Activated CD8-positive, alpha-beta memory T cell treated with anti-CD3 and anti-CD28 coated beads, Interleukin-2, amount 10 ng/mL, durations not matched to agents 7 days and 5 days (primary cell): ENCODE measurements at regions not wholly inside any gene's neighbourhood (a gene's known extent, or its start where the extent isn't known, plus 50 kb on each side); places are given as distances from the start of the nearest gene placed in this dataset.

Source experiments
- ATAC-seq: fragments of 150-1000 bp; cut with Tn5 transposase; one replicate; pipeline ENCODE4 v1.10.0; 2021; ENCODE audit warnings: moderate library complexity
- CTCF ChIA-PET: fragments of 350-600 bp; sonication (Branson Sonifier 250); formaldehyde crosslinking; loops from one replicate; lab custom pipeline; 2021; ENCODE audit warnings: antibody characterized with exemption; lab: Charles Lee
- DNase-seq: peaks from one replicate; pipeline ENCODE4 v3.0.0-alpha.2; 2020
- H3K27ac Mint-ChIP-seq: one replicate; pipeline ENCODE4 v1.8.0; 2021; ENCODE audit warnings: mild to moderate bottlenecking, mixed read lengths
- H3K27me3 Mint-ChIP-seq: one replicate; pipeline ENCODE4 v1.8.0; 2021; ENCODE audit warnings: mixed read lengths
- H3K36me3 Mint-ChIP-seq: one replicate; pipeline ENCODE4 v1.8.0; 2021; ENCODE audit warnings: mild to moderate bottlenecking, mixed read lengths
- H3K4me1 Mint-ChIP-seq: one replicate; pipeline ENCODE4 v1.8.0; 2021; ENCODE audit warnings: mixed read lengths
- H3K4me3 Mint-ChIP-seq: one replicate; pipeline ENCODE4 v1.8.0; 2021; ENCODE audit warnings: mild to moderate bottlenecking, moderate library complexity, mixed read lengths
- H3K9me3 Mint-ChIP-seq: one replicate; pipeline ENCODE4 v1.8.0; 2022; ENCODE audit warnings: low read depth, mixed read lengths

DNA sequence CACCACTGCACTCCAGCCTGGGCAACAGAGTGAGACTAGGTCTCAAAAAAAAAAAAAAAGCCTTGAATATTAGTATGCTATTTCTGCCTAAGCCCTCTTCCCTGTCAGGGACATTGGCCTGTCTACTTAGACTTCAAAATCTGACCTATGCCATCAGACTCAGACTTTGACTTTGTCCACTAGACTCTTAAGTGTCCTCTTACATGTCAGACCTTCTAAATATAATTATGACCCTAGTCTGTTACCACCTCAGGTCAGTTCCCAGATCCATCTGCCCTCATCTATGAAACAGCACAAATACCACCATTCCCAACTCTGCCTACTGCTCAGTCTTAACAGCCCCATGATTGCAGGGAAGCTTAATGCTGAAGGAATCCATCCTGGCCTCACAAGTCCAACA is 244.6 kb downstream of the ZEB2 start:
- Mint-ChIP-seq H3K9me3 (no peaks in the 10 kb centered on the region), H3K4me3 (no peak overlapping the region), H3K27me3 (no peaks in the 10 kb centered on the region), H3K27ac (no peak overlapping the region), H3K4me1 (peaks cover 39% of the 10 kb centered on the region), H3K36me3 (peaks cover 17% of the 10 kb centered on the region)
- ATAC-seq, result no peak
- DNase-seq, result no peak
- CTCF ChIA-PET, result no interaction called here

DNA sequence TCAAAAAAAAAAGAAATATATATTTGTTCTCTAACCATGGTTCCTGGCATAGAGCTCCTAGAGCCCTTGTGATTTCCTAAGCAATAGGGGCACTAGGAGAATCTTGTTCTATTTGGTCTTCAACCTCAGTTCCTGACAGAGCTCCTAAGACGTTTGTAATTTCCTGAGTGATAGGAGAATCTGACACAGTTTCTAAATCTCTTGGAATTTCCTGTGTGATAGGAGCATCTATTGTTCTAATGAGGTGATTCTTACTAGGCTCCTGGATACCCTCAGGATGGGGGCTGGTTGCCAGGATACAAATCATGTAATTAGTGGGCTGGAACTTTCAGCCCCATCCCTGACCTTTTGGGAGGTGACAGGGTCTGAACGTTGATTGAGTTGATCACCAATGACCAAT is 245.8 kb downstream of the ZEB2 start:
- H3K27me3 Mint-ChIP-seq, result no peaks in the 10 kb centered on the region
- no peak overlapping the region for H3K27ac Mint-ChIP-seq
- peaks cover 27% of the 10 kb centered on the region for H3K4me1 Mint-ChIP-seq
- ATAC-seq (no peak), DNase-seq (no peak)
- CTCF ChIA-PET, result interaction anchor here (0.6 kb wide), 1 partner anchor 34 kb away, joined by 3 read pairs; no protein-coding TSS in a partner anchor
- no peak overlapping the region for H3K4me3 Mint-ChIP-seq
- H3K9me3 Mint-ChIP-seq, result no peaks in the 10 kb centered on the region
- peaks cover 23% of the 10 kb centered on the region for H3K36me3 Mint-ChIP-seq

DNA sequence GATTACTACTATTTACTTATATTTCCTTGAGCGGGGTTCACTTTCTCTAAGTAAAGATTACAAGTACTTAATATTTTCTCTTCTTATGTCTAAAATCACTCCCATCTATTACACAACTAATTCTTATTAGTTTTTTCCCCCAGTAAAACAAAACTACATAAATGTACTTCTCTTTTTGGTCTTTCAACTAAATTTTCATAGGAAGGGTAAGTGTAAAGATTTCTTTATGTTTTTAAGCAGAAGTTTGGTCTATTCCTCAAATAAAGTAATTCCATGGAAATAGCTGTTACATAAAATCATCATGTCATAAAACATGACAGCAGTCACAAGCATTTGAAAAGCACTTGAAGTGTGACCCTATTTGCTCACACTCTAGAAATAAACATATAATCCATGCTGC is 249.0 kb downstream of the ZEB2 start:
- H3K4me3 Mint-ChIP-seq, result no peak overlapping the region
- no peak for ATAC-seq
- H3K27me3 Mint-ChIP-seq, result no peaks in the 10 kb centered on the region
- H3K27ac Mint-ChIP-seq, result no peak overlapping the region
- no peak for DNase-seq
- no peaks in the 10 kb centered on the region for H3K9me3 Mint-ChIP-seq
- peaks cover 28% of the 10 kb centered on the region for H3K36me3 Mint-ChIP-seq
- CTCF ChIA-PET, result no interaction called here
- H3K4me1 Mint-ChIP-seq, result peaks cover 29% of the 10 kb centered on the region

DNA sequence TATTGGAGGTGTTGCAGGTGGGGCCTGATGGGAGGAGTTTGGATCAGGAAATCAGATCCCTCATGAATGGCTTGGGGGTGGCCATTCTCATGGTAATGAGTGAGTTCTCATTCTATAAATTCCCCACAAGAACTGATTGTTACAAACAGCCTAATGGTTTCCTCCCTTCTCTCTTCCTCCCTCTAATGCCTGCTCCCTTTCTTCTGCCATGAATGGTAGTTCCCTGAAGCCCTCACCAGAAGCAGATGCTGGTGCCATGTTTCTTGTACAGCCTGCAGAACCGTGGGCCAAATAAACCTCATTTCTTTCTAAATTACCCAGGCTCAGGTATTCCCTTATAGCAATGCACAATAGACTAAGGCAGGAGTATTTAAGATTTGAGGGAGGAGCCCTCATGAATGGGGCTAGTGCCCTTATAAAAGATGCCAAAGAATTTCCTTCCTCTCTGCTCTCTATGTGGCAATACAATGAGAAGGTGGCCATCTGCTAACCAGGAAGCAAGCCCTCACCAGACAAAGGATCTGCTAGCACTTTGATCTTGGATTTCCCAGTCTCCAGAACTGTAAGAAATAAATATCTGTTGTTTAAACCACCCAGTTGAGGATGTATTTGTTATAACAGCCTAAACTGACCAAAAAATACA is 251.8 kb downstream of the ZEB2 start:
- Mint-ChIP-seq H3K4me1 (peaks cover 32% of the 10 kb centered on the region), H3K27me3 (no peaks in the 10 kb centered on the region), H3K36me3 (peaks cover 31% of the 10 kb centered on the region), H3K9me3 (peaks cover 2% of the 10 kb centered on the region), H3K4me3 (no peak overlapping the region), H3K27ac (no peak overlapping the region)
- ATAC-seq, result no peak
- no peak for DNase-seq
- CTCF ChIA-PET, result no interaction called here

DNA sequence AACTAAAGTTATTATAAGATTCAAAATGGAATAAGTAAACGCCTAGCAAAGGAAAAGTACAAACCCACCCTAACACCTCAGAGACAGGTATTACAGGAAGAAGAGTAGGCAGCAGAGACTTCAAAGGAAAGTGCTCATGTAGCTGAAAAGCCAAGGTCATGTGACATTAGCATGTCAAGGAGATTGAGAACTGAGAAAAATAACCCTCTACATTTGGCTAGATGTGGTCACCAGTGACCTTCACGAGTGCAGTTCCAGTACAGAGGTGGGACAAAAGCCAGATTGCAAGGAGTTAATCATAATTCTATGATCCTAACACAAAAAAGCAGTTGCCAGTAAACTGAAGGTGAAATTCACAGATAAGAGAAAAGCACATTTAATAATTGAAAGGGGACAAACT is 252.7 kb downstream of the ZEB2 start:
- peaks cover 2% of the 10 kb centered on the region for H3K9me3 Mint-ChIP-seq
- peaks cover 29% of the 10 kb centered on the region for H3K4me1 Mint-ChIP-seq
- H3K36me3 Mint-ChIP-seq, result peaks cover 27% of the 10 kb centered on the region
- peak overlapping the region; percentile 19 for H3K27ac Mint-ChIP-seq
- DNase-seq, result no peak
- ATAC-seq, result peak; percentile 39
- CTCF ChIA-PET, result no interaction called here
- H3K4me3 Mint-ChIP-seq, result no peak overlapping the region
- no peaks in the 10 kb centered on the region for H3K27me3 Mint-ChIP-seq

DNA sequence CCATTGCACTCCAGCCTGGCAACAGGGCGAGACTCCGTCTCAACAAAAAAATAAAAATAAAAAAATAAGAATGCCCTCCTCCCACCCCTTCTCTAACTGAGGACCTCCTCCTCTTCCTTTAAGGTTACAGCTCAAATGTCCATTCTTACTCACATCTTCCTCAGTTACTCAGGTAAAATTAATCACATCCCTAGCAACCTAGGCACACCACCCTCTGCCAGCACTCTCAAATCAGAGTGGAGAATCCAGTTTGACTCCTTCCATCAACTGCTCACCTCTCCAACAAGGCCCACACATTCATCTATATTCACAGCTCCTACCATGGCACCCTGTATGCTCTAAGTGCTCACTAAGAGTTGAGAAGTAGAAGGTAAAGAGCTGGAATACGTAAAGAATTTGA is 254.3 kb downstream of the ZEB2 start:
- Mint-ChIP-seq H3K4me3 (no peak overlapping the region), H3K4me1 (peaks cover 37% of the 10 kb centered on the region), H3K27me3 (no peaks in the 10 kb centered on the region), H3K27ac (peak overlapping the region; percentile 30), H3K36me3 (peaks cover 33% of the 10 kb centered on the region), H3K9me3 (peaks cover 2% of the 10 kb centered on the region)
- ATAC-seq (no peak), DNase-seq (no peak)
- CTCF ChIA-PET, result interaction anchor here (0.7 to 1.1 kb wide), 2 partner anchors 9 to 12 kb away, joined by 3 read pairs; no protein-coding TSS in a partner anchor

DNA sequence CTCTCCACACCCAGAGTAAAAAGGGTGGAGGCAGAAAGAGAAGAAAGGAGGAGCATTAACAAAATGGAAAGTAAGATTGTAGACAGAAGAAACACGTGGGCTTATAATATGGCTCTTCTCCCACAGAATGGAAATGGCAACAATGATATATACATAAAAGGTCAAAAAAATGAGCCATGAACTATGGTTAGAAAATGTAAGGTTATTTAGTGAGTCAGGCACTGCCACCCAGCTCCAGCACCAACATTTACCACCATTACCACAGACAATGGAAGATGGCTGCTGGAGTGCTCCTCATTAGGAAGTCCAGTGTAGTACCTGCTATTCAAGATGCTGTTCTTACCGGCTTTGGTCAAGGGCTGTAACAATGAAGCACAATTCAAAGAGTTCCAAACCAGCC is 258.0 kb downstream of the ZEB2 start:
- H3K4me1 Mint-ChIP-seq, result peaks cover 48% of the 10 kb centered on the region
- peaks cover 44% of the 10 kb centered on the region for H3K36me3 Mint-ChIP-seq
- peak overlapping the region; percentile 39 for H3K27ac Mint-ChIP-seq
- peak; percentile 52 for ATAC-seq
- H3K9me3 Mint-ChIP-seq, result peaks cover 19% of the 10 kb centered on the region
- DNase-seq, result no peak
- H3K4me3 Mint-ChIP-seq, result no peak overlapping the region
- CTCF ChIA-PET, result interaction anchor here (1.4 kb wide), 1 partner anchor 20 kb away, joined by 3 read pairs; no protein-coding TSS in a partner anchor
- H3K27me3 Mint-ChIP-seq, result no peaks in the 10 kb centered on the region

DNA sequence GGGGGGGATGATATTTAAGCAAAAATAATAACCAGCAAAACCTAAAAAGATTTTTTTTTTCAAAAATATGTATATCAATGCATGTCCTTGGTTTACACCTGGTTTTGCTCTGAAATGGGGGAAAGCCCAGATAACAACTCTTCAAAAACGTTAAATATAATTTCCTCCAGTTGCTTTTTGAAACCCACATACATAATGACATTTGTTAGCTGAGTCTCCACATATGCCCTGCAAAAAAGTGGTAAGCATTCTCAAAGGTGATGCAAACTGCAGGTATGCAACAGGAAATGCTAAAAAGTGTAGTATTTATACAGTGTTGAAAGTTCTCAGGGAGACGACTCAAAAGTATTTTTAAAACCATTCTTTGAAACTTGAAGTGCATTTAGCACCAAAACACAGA is 258.6 kb downstream of the ZEB2 start:
- Mint-ChIP-seq H3K27ac (peak overlapping the region; percentile 79), H3K4me3 (peak overlapping the region; percentile 51), H3K36me3 (peaks cover 49% of the 10 kb centered on the region), H3K4me1 (peaks cover 46% of the 10 kb centered on the region), H3K9me3 (peaks cover 22% of the 10 kb centered on the region), H3K27me3 (no peaks in the 10 kb centered on the region)
- ATAC-seq, result no peak
- CTCF ChIA-PET, result interaction anchor here (1.4 kb wide), 1 partner anchor 19 kb away, joined by 3 read pairs; no protein-coding TSS in a partner anchor
- DNase-seq, result no peak

DNA sequence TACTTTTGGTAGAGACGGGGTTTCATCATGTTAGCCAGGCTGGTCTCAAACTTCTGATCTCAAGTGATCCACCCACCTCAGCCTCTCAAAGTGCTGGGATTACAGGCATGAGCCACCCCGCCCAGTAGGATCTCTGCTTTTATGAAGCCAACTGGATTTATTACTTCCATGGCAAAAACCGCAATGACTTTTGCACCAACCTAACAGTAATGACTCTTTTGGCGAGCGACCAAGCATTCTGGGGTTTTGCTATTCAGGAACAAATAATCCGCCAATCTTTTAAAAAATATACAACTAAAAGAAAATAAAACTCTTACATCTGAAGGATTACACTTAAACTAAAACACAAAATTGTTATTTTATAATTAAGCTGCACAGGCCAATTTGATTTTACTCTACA is 260.6 kb downstream of the ZEB2 start:
- CTCF ChIA-PET, result no interaction called here
- DNase-seq, result no peak
- no peak for ATAC-seq
- peaks cover 59% of the 10 kb centered on the region for H3K36me3 Mint-ChIP-seq
- H3K4me1 Mint-ChIP-seq, result peaks cover 50% of the 10 kb centered on the region
- peak overlapping the region; percentile 19 for H3K27ac Mint-ChIP-seq
- no peak overlapping the region for H3K4me3 Mint-ChIP-seq
- H3K9me3 Mint-ChIP-seq, result peaks cover 33% of the 10 kb centered on the region
- no peaks in the 10 kb centered on the region for H3K27me3 Mint-ChIP-seq

DNA sequence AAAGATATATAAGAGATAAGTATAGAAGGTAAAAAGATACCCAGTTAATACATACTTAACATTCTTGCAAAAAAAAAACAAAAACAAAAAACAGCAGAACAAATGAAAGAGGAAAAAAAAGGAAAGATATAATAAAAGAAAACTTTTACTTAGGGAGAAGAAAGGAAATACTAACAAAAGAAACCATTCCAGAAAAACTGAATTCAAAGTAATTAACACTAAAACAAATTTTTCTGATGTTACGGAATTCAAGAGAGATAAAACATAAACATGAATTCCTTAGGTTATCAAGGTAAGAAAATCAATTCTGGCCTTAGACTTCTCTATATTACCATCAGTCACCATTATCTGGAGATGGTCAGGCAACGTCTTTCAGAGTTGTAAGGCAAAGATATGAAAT is 261.8 kb downstream of the ZEB2 start:
- Mint-ChIP-seq H3K4me3 (no peak overlapping the region), H3K27me3 (no peaks in the 10 kb centered on the region), H3K36me3 (peaks cover 66% of the 10 kb centered on the region), H3K4me1 (peaks cover 50% of the 10 kb centered on the region), H3K27ac (no peak overlapping the region), H3K9me3 (peaks cover 38% of the 10 kb centered on the region)
- no peak for ATAC-seq
- DNase-seq, result no peak
- CTCF ChIA-PET, result interaction anchor here (0.7 to 1.4 kb wide), 3 partner anchors 9 to 74 kb away, joined by 3 to 4 read pairs (median 3); no protein-coding TSS in a partner anchor

DNA sequence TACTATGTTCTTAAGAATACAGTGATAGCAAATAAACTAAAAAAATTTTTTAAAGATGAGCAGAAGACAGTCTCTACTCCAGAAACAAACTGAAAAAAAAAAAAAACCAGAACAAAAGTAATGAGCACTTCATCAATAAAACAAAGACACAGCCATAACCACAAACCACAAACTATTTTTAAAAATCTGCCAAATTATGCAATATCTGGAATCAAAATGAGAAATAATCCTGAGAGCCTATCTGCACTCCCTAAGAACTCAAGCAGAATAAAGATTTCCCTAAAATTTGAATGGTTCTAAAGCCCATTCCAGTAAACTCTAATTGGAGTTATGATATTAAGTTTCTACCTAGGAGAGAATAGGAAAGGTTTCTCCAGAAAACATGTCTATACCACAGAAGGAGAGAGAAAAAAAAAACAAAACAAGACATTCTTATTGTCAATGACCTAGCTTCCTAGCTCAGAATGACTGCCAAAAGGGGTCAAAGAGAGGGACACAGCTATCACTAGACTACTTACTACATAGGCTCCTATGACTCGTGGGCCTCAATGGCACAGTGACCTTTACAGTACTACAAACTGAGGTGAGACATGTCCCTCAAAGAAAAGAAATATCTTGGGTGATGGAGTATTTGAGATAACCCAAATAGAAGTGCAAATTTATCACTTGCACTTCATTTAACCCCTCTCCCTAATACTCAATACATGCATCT is 262.8 kb downstream of the ZEB2 start:
- DNase-seq (no peak), ATAC-seq (peak; percentile 37)
- peaks cover 47% of the 10 kb centered on the region for H3K9me3 Mint-ChIP-seq
- H3K27ac Mint-ChIP-seq, result peak overlapping the region; percentile 64
- H3K36me3 Mint-ChIP-seq, result peaks cover 75% of the 10 kb centered on the region
- CTCF ChIA-PET, result interaction anchor here (0.8 to 1.4 kb wide), 3 partner anchors 8 to 35 kb away, joined by 3 to 4 read pairs (median 3); no protein-coding TSS in a partner anchor
- no peaks in the 10 kb centered on the region for H3K27me3 Mint-ChIP-seq
- H3K4me3 Mint-ChIP-seq, result no peak overlapping the region
- H3K4me1 Mint-ChIP-seq, result peaks cover 50% of the 10 kb centered on the region

DNA sequence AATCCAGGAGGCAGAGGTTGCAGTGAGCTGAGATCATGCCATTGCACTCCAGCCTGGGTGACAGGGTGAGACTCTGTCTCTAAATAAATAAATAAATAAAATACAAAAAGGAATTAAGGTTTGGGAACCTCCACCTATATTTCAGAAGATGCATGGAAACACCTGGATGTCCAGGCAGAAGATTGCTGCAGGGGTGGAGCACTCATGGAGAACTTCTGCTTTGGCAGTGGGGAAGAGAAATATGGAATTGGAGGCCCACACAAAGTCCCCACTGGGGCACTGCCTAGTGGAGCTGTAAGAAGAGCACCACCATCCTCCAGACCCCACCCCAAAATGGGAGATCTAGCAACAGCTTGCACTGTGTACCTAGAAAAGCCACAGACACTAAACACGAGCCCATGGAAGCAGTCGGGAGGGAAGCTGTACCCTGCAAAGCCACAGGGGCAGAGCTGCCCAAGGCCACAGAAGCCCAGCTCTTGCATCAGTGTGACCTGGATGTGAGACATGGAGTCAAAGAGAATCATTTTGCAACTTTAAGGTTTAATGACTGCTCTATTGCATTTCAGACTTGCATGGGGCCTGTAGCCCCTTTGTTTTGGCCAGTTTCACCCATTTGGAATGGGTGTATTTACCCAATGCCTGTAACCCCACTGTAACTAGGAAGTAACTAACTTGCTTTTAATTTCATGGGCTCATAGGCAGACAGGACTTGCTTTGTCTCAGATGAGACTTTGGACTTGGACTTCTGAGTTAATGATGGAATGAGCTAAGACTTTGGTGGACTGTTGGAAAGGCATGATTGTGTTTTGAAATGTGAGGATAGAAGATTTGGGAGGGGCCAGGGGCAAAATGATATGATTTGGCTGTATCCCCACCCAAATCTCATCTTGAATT is 265.3 kb downstream of the ZEB2 start:
- H3K4me3 Mint-ChIP-seq, result no peak overlapping the region
- peaks cover 46% of the 10 kb centered on the region for H3K4me1 Mint-ChIP-seq
- peaks cover 49% of the 10 kb centered on the region for H3K9me3 Mint-ChIP-seq
- H3K27me3 Mint-ChIP-seq, result no peaks in the 10 kb centered on the region
- no peak overlapping the region for H3K27ac Mint-ChIP-seq
- peaks cover 80% of the 10 kb centered on the region for H3K36me3 Mint-ChIP-seq
- CTCF ChIA-PET, result interaction anchor here (0.9 kb wide), 1 partner anchor 9 kb away, joined by 3 read pairs; no protein-coding TSS in a partner anchor
- no peak for ATAC-seq
- DNase-seq, result no peak

DNA sequence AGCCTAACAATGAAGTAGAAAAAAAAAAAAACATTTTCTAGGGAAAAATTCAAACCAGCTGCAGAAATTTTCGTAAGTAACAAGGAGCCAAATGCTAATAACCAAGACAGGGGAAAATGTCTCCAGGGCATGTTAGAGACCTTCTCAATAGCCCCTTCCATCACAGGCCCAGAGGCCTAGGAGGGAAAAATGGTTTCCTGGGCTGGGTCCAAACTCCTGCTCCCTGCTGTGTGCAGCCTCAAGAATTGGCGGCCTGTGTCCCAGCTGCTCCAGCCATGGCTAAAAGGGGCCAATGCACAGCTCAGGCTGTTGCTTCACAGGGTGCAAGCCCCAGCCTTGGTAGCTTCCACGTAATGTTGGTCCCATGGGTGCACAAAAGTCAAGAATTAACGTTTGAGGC is 266.2 kb downstream of the ZEB2 start:
- Mint-ChIP-seq H3K4me1 (peaks cover 49% of the 10 kb centered on the region), H3K36me3 (peaks cover 77% of the 10 kb centered on the region), H3K9me3 (peaks cover 48% of the 10 kb centered on the region), H3K4me3 (no peak overlapping the region), H3K27ac (no peak overlapping the region), H3K27me3 (no peaks in the 10 kb centered on the region)
- no peak for ATAC-seq
- no peak for DNase-seq
- CTCF ChIA-PET, result no interaction called here
